ENCODE measurements at regions not wholly inside any gene's neighbourhood (a gene's known extent, or its start where the extent isn't known, plus 50 kb on each side); places are given as distances from the start of the nearest gene placed in this dataset.

DNA sequence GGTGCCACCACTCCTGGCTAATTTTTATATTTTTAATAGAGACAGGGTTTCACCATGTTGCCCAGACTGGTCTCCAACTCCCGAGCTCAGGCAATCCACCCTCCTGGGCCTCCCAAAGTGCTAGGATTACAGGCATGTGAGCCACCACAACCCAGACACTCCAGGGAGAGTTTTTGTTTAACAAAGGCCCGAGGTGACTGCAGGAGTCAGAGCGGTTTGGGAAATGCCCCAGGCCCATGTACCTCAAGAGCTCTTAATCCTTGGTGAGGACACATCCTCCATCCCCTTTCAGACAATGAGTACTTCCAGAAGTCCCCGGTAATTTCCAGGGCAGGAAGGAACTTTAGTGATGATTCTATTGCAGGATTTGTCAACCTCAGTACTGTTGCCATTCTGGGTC lies 176.0 kb downstream of the ESRRB start:
- no peak for DNase-seq (ENCODE audit: low spot score)

DNA sequence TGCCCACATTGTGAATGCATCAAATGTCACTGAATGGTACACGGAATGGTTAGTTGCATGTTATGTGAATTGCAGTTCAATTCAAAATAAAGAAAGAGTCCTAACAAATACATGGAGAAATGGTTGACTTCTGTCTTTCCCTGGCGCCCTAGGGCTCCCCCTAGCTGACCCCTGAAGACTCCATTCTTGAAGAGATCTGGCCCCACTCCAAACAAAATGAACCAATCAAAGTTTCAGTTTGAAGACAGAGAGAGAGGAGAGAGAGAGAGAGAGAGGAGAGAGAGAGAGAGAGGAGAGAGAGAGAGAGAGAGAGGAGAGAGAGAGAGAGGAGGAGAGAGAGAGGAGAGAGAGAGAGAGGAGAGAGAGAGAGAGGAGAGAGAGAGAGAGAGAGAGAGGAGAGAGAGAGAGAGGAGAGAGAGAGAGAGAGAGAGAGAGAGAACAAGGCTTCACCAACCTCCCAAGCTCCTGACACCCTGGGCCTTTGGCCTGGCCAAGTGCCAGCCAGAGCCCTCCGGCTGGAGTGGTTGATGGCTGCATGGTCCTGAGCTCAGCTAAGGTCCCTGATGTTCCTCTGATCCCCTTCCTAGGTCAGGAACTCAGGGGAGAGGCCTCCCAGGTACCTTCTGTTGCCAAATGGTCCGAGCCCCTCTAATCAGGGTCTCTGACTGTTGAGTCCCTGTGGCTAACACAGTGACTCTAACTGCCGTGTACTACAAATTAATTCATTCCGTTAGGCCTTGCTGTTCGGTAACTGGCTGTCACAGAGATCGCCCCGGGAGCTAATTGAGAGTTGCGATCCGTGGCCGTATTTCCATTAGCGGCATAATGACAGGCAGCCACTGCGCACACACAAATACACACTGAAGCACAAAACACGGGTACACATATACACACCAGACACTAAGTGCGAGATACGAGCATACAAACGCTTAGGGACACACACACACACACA lies 188.8 kb downstream of the ESRRB start:
- DNase-seq (ENCODE audit: low spot score) = no peak

DNA sequence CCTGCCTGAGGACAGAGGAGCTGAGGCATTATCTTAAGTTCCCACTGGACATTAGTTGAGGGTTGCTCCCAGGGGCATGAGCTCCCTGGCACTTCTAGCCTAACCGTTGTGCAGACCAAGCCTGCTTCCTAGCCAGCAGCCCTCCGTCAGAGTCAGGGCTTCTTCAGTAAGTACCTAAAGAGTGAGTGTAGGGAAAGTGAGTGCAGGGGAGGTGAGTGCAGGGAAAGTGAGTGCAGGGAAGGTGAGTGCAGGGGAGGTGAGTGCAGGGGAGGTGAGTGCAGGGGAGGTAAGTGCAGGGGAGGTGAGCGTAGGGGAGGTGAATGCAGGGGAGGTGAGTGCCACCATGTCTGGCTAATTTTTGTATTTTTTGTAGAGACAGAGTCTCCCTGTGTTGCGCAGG lies 190.5 kb downstream of the ESRRB start:
- no peak for DNase-seq (ENCODE audit: low spot score)

DNA sequence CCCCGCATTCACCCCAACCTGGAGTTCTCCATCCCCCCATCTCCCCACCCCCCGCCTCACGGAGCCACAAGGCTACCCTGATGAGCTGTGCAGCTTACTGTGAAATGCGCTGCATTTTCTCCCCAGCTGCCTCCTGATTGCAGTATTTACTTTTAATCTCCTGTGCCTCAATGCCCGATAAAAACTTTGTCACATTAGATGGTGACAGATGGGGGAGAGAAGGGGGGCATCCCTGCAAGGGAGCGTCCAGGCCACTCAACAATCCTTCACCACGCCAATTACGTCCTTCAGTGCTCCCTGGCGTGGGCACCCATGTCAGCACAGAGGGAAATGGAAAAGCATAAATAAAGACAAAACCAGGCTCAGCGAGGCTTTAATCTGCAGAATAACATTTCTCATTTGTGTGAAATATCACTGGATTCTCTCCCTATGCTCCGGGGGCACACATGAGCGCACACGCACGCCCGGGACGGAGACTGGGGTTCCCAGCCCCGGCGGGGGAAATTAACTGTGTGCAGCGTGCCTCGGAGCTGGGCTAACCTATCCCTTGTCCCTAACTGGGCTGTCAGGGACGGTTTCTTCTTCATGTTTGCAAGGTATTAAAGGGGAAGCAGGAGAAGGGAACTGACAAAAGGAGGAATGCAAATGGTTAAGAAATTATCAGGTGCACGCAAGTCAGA lies 186.7 kb upstream of the VASH1 start:
- DNase-seq (ENCODE audit: low spot score) = no peak

DNA sequence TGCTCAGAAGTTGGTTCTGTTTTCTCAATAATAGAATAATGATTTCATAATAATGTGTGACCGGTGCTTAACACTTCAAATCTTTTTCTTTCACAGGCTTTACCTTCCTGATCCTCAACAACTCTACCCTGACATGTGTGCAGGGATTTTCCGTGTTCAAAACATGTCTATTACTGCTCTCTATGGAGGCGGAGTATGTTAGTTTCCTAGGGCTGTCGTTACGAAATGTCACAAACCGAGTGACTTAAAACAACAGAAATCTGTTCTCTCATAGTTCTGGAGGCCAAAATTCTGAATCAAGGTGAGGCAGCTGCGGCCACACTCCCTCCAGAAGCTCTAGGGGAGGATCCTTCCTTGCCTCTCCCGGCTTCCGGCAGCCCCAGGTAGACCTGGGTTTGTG lies 186.2 kb upstream of the VASH1 start:
- no peak for DNase-seq (ENCODE audit: low spot score)

DNA sequence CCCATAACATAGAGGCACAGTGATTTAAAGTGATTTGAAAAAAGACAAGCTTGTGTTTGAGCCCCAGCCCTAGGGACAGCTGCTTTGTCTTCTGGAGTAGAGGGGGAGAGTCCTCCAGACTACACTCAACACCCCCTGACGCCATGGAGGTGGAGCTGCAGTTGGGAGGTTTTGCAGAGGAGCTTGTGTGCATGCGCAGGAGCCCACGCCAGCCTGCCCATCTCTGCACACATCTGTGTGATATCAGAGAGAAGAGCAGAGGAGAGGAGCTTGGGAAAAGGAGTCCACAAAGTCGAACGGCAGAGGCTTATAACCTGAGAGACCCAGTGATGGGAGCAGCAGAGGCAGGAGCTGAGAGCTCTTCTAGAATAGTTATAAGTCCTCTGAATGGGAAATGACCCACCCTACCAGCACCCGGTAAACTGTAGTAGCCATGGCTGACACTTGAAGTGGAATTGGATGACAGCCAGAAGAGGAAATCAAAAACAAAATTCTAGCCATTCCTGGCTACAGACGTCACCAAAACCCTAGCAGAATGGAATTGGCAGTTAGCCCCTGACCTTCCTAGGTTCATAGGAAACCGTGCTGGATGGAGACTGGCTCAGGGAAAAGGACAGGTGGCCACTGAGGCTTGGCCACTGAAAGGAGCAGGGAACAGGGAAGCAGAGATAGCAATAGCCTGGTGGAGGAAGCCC lies 185.1 kb upstream of the VASH1 start:
- no peak for DNase-seq (ENCODE audit: low spot score)

DNA sequence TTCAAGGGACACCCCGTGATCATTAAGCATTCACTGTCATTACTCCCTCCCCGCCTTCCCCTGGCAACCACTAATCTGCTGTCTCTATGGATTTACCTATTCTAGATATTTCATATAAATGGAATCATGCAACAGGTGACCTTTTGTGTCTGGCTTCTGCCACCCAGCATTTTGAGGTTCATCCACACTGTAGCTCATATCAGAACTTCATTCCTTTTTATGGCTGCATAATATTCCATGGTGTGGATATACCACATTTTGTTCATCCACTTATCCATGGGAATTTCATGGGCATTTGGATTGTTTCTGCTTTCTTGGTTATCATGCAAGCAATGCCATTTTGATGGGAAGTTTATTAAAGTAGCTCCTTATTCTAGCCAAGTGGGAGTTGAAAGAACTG lies 184.2 kb upstream of the VASH1 start:
- no peak for DNase-seq (ENCODE audit: low spot score)

DNA sequence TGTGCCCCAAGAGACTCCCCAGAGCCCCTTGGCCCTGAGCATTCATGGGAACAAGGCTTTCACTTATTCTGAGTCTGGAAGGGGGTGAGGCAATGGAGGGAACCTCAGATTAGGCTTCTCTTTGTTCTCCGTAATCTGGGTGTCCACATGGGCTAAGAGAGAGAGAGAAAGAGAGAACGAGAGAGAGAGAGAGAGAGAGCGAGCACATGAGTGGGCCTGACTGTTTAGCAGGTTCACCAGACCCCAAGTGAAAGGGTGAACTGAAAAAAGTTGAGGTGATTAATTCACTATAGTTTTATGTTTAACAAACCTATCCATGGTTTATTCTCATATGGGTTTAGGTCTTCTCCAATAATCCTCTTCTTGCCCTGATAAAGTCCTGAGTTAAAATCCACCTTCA lies 183.4 kb upstream of the VASH1 start:
- DNase-seq (ENCODE audit: low spot score) = no peak

DNA sequence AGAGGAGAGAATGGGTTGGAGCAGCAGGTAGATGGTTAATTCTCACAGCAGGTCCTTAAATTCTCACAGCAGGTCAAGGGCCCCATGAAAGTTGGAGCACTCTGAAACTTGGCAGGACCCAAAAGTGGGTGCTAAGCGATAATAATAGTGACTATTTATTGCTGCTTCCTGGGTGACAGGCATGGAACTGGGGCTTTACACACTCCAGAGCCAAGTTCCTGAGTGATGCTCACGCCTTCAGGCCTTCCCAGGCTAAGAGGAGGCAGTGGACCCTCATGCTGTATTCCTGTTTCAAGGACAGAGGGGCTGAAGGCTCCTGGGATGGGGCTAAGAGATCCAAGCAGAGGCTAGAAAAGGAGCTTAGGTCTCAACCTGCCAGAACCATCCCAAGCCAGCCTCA lies 180.9 kb upstream of the VASH1 start:
- no peak for DNase-seq (ENCODE audit: low spot score)

DNA sequence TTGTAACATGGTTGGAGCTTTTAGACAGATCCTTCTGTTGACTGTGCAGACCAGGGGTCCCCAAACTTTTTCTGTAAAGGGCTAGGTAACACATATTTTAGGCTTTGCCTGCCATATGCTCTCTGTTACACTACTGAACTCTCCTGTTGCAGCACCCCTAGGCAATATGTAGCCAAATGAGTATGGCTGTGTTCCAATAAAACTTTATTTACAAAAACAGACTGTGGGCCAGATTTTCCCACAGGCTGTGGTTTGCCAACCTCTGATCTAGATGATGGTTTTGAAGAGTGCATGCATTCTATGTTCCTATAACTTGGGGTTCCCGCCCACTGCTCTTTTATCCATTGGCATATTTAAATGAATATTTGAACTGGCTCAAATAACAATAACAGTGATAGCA lies 180.3 kb upstream of the VASH1 start:
- no peak for DNase-seq (ENCODE audit: low spot score)

DNA sequence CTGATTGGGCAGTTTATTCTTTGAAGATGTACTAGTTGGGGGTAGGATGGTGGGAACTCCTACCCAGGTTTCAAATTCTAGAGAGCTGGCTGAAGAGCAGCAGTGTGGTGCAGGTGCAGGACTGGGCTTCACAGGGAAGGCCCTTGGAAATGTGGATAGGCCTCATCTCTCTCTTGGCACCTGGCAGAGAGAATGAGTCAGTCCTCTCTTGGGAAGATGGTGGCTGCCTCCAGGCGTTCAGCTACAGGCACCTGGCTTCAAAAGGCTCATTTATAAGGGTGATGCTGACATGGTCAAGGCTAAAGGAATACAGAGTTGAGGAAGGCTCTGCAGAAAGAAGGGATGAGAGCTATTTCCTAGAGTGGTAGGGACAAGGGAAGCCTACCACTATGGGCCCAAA lies 179.7 kb upstream of the VASH1 start:
- no peak for DNase-seq (ENCODE audit: low spot score)

DNA sequence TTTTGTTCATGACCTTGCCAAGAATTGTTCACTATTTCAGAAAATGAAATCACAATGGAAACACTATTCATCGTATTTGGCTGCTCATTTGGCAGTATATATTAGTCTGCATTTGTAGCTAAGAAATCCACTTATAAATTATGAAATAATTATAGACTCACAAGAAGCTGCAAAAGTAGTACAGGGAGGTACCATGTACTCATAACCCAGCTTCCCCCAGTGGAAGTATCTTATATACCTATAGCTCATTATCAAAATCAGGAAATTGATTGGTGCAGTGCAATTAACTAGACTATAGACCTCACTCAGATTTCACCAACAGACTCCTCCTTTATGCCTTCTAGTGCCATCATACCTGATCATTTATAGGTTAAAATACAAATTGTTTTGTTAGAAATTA lies 178.8 kb upstream of the VASH1 start:
- no peak for DNase-seq (ENCODE audit: low spot score)

DNA sequence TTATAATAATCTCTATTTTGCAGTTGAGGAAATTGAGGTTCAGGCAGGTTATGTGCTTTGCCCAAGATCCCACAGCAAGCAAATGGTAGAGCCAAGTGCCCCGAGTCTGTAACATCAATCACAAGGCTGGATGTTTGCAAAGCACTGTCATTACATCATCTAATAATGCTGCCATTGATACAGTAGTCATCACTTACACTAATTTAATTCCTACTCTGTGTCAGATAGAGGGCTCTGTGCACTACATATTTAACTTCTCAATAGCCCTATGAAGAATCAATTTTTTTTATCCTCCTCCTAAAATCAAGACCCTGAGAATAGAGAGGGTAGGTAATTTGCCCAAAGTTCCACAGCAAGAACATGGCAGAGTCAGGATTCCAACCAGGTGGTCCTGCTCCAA lies 178.1 kb upstream of the VASH1 start:
- DNase-seq (ENCODE audit: low spot score) = no peak

DNA sequence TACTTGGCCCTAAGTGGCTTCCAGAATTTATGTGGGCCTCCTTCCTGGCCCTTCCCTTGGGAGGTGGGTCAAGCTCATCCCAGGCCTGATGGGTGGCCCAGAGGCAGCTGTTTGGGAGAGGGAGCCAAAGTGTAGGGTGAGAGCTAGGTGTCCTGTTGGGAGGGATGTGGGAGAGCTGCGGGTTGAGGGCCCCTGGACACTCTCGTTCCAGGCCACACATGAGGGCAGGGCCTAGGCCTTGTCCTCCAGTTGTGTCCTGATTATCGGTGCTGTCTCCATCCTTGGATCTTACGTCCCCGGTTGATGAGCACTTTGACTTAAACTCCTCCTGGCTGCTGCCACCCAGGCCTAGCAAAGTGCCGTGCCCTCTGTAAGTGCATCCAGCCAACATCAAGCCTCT lies 177.5 kb upstream of the VASH1 start:
- DNase-seq (ENCODE audit: low spot score) = no peak

DNA sequence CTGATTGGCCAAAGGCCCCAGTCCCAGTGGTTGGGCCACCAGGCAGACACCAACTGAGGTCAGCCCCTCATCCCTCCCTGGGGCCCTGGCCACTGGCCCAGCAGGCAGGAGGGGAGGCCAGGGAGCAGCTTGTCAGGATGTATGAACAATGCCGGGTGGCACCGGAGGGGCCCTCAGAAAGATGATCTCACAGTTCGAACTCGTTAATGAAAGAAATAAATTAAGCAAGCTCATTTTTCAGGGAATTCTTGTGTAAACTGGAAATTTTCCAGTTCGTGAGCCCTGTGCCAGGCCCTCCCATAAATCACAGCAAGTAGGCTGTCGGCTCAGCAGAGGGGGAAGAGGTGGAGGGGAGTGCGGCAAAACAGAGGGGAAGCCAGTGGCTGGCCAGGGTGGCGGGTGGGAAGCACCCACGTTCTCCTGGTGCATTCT lies 177.0 kb upstream of the VASH1 start:
- no peak for DNase-seq (ENCODE audit: low spot score)

DNA sequence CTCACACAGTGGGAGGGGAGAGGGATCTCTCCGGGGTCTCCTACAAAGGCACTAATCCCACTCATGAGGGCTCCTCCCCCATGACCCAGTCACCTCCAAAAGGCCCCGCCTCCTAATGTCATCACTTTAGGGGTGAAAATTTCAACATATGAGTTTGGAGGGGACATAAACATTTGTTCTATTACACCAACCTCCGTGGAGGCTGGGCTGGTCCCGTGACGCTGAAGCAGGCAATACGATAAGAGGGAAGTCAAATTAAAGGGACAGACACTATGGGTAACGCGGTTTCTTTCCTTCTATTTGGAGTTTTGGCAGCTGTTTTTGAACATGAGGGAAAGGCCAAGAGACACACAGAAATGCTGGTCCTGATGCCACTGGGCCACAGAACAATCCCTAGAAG lies 175.7 kb upstream of the VASH1 start:
- no peak for DNase-seq (ENCODE audit: low spot score)

DNA sequence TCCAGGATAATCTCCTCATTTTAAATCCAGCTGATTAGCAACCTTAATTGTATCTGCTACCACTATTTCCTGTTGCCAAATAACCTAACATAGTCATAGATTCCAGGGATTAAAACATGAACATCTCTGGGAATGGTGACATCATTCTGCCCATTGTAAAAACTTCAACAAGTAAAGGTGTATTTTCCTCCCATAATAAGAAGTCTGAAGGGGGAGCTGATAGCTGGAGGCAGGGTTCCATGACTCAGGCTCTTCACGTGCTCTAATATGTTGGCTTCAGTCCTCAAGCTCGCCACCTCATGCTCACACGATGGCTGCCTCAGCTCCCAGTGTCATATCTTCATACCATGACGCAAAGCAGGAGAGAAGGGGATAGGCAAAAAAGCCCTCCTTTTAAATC lies 172.0 kb upstream of the VASH1 start:
- DNase-seq (ENCODE audit: low spot score) = no peak

DNA sequence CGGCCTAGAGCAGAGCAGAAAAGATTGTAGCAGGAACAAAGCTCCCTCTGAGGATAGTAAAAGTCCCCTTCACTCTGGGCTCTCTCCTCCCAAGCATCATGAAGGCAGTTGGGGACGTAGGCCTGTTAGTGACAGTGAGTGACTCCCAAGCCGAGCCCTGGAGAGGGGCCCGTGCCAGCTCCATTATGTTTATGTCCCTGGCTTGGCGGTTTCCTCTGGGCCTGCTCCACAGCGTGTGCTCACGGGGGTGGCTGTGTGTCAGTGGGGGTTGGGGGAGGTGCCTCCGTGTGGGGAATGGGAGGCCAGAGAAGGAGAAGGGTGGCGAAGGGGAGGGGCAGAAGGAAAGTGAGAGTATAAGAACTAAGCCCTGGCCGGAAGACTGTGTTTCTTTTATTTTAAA lies 170.0 kb upstream of the VASH1 start:
- no peak for DNase-seq (ENCODE audit: low spot score)

DNA sequence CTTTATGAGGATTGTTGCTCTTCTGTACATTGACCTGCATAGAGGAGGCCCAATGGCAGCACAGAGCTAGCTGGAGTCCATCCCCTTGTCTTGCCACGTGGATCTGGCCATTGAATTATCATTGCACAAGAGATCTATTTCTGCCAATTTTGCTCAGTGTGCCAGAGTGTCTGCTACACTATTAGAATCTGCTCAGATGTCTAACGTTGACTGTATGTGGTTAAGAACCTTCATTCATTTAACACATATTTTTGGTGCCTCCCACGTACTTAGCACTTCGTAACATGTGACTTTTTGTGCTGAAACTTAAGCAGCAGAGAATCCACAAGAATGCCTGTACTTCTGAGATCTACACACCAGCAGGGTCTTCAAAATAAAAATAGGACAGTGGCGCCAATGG lies 166.0 kb upstream of the VASH1 start:
- DNase-seq (ENCODE audit: low spot score) = no peak

DNA sequence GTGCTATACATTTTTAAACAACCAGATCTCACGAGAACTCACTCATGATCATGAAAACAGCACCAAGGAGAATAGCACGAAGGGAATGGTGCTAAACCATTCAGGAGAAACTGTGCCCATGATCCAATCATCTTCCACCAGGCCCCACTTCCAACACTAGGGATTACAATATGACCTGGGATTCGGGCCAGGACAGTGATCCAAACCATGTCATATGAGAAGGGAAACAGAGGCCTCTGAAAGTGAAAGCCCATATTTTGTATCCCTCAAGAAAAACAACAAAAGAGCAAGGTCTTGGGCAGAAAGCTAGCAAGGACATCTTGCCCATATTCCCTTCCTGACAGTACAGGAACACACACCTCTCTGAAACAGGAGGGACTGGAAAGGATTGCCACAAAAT lies 163.9 kb upstream of the VASH1 start:
- DNase-seq (ENCODE audit: low spot score) = no peak

DNA sequence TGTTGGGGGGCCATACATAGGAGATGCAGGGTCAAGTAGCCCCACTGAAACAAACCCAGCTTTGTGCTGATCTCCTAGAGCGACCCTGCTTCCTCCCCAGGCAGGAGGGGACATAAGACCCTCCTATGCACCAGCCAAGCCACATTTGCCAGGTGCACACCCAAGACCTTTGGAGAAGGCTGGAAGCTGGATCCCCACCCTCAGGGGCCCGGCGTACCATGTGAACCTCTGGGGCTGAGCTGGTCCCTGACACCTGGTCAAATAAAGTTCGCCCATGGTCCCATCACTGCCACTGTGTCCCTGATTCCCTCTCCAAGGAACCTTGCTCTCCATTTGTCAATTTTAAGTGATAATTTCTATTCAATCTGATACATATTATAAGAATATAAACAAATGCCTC lies 162.1 kb upstream of the VASH1 start:
- DNase-seq (ENCODE audit: low spot score) = no peak

DNA sequence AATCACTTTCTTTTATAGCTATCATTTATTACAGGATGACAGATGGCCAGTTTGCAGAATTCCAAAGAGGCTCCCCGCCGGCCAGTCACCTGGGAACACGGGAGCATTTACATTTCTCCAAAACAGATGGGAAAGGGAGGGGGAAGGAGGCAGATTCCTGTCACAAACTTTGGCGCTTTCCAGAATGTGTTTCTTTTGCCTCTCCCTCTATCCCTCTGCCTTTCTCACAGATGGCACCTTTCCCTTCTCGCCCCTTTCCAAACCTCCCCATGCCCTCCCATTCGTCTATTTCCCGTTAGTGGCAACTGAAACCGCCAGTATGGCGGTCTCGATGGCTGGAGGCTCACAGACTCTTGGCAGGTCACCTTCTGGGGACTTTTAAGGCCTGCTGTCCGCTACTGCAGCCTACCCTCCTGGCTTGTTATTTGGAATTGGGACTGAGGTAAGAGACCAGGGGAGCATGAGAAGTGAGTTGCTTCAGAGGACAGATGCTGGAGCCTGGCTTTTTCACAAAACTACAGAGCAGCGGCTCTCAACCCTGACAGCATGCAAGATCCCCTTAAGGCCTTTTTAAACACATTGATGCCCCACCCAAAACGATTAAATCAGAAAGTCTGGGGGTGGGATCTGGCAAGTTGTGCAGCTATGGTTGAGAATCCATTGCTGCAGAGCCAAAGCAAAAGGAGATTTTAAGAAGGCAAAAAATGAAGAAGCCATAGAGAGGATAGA lies 161.5 kb upstream of the VASH1 start:
- no peak for DNase-seq (ENCODE audit: low spot score)

All from hepatic stellate cell (primary cell).